A549 (cell line): ENCODE measurements at regions not wholly inside any gene's neighbourhood (a gene's known extent, or its start where the extent isn't known, plus 50 kb on each side); places are given as distances from the start of the nearest gene placed in this dataset.

Experiments
- ATAC-seq, 2 experiments: fragments of 200-7000 bp in 1 of 2; fragments of >200 bp in 1 of 2; cut with Nextera tagmentation in 1 of 2; cut with Tn5 transposase in 1 of 2; 3 replicates each; pipeline versions ENCODE4 v1.8.0 to v1.9.1; 2018 to 2020; ENCODE audit warnings: mild to moderate bottlenecking in 1 of 2, moderate library complexity in 1 of 2
- CTCF ChIA-PET: fragments of 300-600 bp; sonication (Branson Sonifier 250); formaldehyde crosslinking; extraction: SDS; loops from one replicate; lab custom pipeline; 2021; ENCODE audit warnings: antibody characterized with exemption, inconsistent platforms; lab: Yijun Ruan, JAX
- POLR2A ChIA-PET: fragments of 350-600 bp; formaldehyde crosslinking; extraction: SDS; loops from one replicate; lab custom pipeline; 2021; ENCODE audit warnings: antibody characterized with exemption, inconsistent platforms; lab: Yijun Ruan, JAX
- DNase-seq, 2 experiments: peaks; one replicate each; pipeline versions ENCODE4 v3.0.0 to v3.0.0-alpha.2; 2011 to 2016; ENCODE audit warnings: low read depth in 1 of 2, low spot score in 1 of 2
- FAIRE-seq: peaks from 2 replicates; lab custom pipeline; 2011; peaks lifted over from hg19 to GRCh38; lab: Jason Lieb, UNC
- H3K27ac ChIP-seq, 2 experiments: fragments of >200 bp; sonication (Bioruptor Twin); formaldehyde crosslinking; 3 replicates each; pipeline ENCODE4 v1.5.1; 2016 to 2017
- H3K4me1 ChIP-seq: fragments of >200 bp; sonication (Bioruptor Twin); formaldehyde crosslinking; 3 replicates; pipeline ENCODE4 v1.6.1; 2016
- H3K4me2 ChIP-seq: fragments of >200 bp; sonication (Bioruptor Twin); formaldehyde crosslinking; 3 replicates; pipeline ENCODE4 v1.6.1; 2016
- H3K4me3 ChIP-seq: fragments of >200 bp; sonication (Bioruptor Twin); formaldehyde crosslinking; 3 replicates; pipeline ENCODE4 v1.5.1; 2016
- H3K9me3 ChIP-seq: fragments of >200 bp; sonication (Bioruptor Twin); formaldehyde crosslinking; 3 replicates; pipeline ENCODE4 v1.6.1; 2016
- CEBPB ChIP-seq, 2 experiments: fragments of >200 bp in 1 of 2; sonication (Bioruptor Twin) in 1 of 2; formaldehyde crosslinking in 1 of 2; IDR thresholded peaks; 2 replicates each; pipeline ENCODE4 v1.6.1; 2012 to 2016
- E2F6 ChIP-seq: IDR thresholded peaks from 2 replicates; pipeline ENCODE4 v1.6.1; 2012; ENCODE audit warnings: low read depth, borderline replicate concordance
- EP300 ChIP-seq, 2 experiments: fragments of >200 bp; sonication (Bioruptor Twin); formaldehyde crosslinking; IDR thresholded peaks; 2 replicates in 1 of 2; 3 replicates in 1 of 2; pipeline ENCODE4 v1.6.1; 2016 to 2017
- FOSL2 ChIP-seq, 2 experiments: fragments of 450-650 bp in 1 of 2; fragments of >200 bp in 1 of 2; sonication (Bioruptor Twin) in 1 of 2; formaldehyde crosslinking; IDR thresholded peaks; 2 replicates each; pipeline versions ENCODE4 v1.5.0 to v1.6.1; 2016 to 2020; ENCODE audit warnings: mild to moderate bottlenecking in 1 of 2, moderate library complexity in 1 of 2
- GATA3 ChIP-seq: IDR thresholded peaks from 2 replicates; pipeline ENCODE4 v1.6.1; 2012; ENCODE audit warnings: borderline replicate concordance
- JUNB ChIP-seq: fragments of >200 bp; sonication (Bioruptor Twin); formaldehyde crosslinking; IDR thresholded peaks from 2 replicates; pipeline ENCODE4 v1.6.1; 2016
- MAX ChIP-seq: IDR thresholded peaks from 2 replicates; pipeline ENCODE4 v1.6.1; 2012
- PHF8 ChIP-seq: fragments of 200-600 bp; sonication (generic); IDR thresholded peaks from 2 replicates; pipeline ENCODE4 v1.6.1; 2016; ENCODE audit warnings: low read depth, mild to moderate bottlenecking, antibody characterized with exemption, moderate library complexity, borderline replicate concordance
- RARB ChIP-seq: fragments of 250-450 bp; sonication (Bioruptor Pico); IDR thresholded peaks from 2 replicates; pipeline ENCODE4 v1.8.0; 2021; ENCODE audit warnings: mild to moderate bottlenecking, moderate library complexity
- RFX5 ChIP-seq: fragments of 450-650 bp; IDR thresholded peaks from 2 replicates; pipeline ENCODE4 v1.7.1; 2014; ENCODE audit warnings: antibody characterized with exemption, mild to moderate bottlenecking, moderate library complexity
- USF2 ChIP-seq: fragments of 450-650 bp; IDR thresholded peaks from 2 replicates; pipeline ENCODE4 v1.6.1; 2014; ENCODE audit warnings: antibody characterized with exemption
- WGBS: methylation state at CpG from one replicate; pipeline ENCODE4 v1.1.6; 2017; ENCODE audit errors: missing lambda C conversion rate; 5-methylcytosine and 5-hydroxymethylcytosine counted together
- TF ChIP-seq, protein P1 (sequence below): fragments of 150-350 bp; IDR thresholded peaks from 2 replicates; pipeline ENCODE4 v1.6.1; 2014; ENCODE audit warnings: low read depth, mild to moderate bottlenecking, low read length
- TF ChIP-seq, protein P2 (sequence below): fragments of 250-450 bp; sonication (Bioruptor Pico); IDR thresholded peaks from 2 replicates; pipeline ENCODE4 v1.5.0; 2021; ENCODE audit warnings: mild to moderate bottlenecking, moderate library complexity, borderline replicate concordance

GRCh38 chr5:167643631-167644280 lies 647.7 kb upstream of the WWC1 start:
- POLR2A ChIA-PET, result no interaction called here
- ATAC-seq, result no peak
- WGBS, result 47% methylated on average over 3 of the region's 3 CpGs
- peak overlapping the region; percentile 33 to 73; a peak in 5 of 6 replicates for H3K27ac ChIP-seq
- H3K4me3 ChIP-seq, result no peak overlapping the region
- CTCF ChIA-PET, result no interaction called here
- no peaks in the 10 kb centered on the region for H3K9me3 ChIP-seq
- no peak for DNase-seq
- no peak for FAIRE-seq
- peaks cover 46% of the 10 kb centered on the region for H3K4me1 ChIP-seq
- TF ChIP-seq RFX5, result no peak
- 0 out of 2 replicates have a peak, but pooled peaks have one; percentile 13 for TF ChIP-seq JUNB
- H3K4me2 ChIP-seq, result peak overlapping the region; percentile 61

DNA sequence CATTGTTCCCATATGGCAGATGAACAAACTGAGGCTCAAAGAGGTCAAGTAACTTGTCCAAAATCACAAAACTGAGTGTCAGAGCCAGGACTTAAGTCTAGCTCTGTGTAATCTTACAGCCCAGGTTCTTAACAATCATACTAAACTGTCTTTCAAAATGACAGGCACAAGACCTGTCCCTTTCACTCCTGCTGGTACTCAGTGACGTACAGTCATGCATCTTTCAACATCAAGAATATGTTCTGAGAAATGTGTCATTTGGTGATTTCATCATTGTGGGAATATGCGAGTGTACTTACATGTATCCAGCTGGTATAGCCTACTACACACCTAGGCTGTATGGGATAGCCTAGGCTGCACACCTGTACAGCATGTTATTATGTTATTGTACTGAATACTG lies 646.8 kb upstream of the WWC1 start:
- no peak overlapping the region for H3K4me3 ChIP-seq
- DNase-seq (peak in 1 of 2 experiments; percentile 11), ATAC-seq (peak; percentile 45 to 55; a peak in 2 of 6 replicates), FAIRE-seq (no peak)
- 50% methylated on average over 2 of the region's 2 CpGs for WGBS
- TF ChIP-seq MAX, result no peak
- 0 out of 4 replicates have a peak, but pooled peaks of 1 of the 2 experiments have one; percentile 11 for TF ChIP-seq CEBPB (IDR thresholded peaks at IDR 0.05)
- H3K27ac ChIP-seq, result peak overlapping the region in 1 of 2 experiments; percentile 40; a peak in 3 of 6 replicates
- no peaks in the 10 kb centered on the region for H3K9me3 ChIP-seq
- no peak overlapping the region for H3K4me2 ChIP-seq
- ChIA-PET CTCF (no interaction called here), POLR2A (no interaction called here)
- peaks cover 37% of the 10 kb centered on the region for H3K4me1 ChIP-seq

DNA sequence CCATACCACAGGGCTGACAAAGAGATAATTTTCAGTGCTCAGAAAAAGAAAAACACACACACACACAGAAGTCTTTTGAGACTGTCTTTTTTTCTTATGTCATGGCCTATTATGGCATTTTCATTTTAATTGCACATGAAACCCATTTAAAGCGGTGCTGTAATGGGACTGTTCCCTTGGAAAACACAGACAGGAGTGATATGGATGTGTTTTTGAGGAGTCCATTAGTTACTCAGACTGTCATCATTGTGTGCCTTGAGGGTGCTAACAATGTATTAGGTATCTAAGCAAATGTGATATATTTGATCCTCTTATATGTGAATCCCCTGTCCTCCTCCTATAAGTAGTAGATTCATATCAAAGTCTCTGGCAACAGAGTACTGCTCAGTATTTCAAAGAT lies 642.0 kb upstream of the WWC1 start:
- 100% methylated on average over 1 of the region's 1 CpG for WGBS
- TF ChIP-seq PHF8, result no peak
- TF ChIP-seq, protein P1, sequence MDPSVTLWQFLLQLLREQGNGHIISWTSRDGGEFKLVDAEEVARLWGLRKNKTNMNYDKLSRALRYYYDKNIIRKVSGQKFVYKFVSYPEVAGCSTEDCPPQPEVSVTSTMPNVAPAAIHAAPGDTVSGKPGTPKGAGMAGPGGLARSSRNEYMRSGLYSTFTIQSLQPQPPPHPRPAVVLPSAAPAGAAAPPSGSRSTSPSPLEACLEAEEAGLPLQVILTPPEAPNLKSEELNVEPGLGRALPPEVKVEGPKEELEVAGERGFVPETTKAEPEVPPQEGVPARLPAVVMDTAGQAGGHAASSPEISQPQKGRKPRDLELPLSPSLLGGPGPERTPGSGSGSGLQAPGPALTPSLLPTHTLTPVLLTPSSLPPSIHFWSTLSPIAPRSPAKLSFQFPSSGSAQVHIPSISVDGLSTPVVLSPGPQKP, result no peak
- TF ChIP-seq EP300 (IDR thresholded peaks at IDR 0.05), result no peak
- TF ChIP-seq E2F6, result no peak
- TF ChIP-seq USF2, result no peak
- no peak for TF ChIP-seq GATA3
- ATAC-seq (no peak), FAIRE-seq (no peak), DNase-seq (no peak)
- Histone ChIP-seq H3K4me2 (no peak overlapping the region), H3K27ac (no peak overlapping the region), H3K4me1 (peaks cover 36% of the 10 kb centered on the region), H3K9me3 (no peaks in the 10 kb centered on the region), H3K4me3 (no peak overlapping the region)
- ChIA-PET POLR2A (no interaction called here), CTCF (no interaction called here)

DNA sequence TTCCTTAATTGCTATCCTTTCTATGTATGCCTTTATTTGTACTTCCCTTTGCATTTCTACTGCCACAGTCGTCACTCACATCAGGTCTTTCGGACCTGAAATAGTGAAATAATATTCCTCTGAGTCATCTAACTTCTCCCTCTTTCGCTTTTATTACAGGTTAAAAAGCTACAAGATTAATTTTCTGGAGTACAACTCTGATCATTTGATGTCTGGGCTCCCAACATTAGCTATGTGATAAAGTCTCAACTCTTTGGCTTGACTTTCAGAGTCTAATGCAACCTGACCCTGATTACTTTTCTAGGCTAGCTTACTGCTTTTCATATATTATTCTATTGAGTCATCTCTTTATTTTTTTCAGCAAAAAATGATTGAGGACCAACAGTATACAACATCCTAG lies 638.8 kb upstream of the WWC1 start:
- peak overlapping the region; percentile 67 for H3K4me2 ChIP-seq
- no peak for DNase-seq
- peak; percentile 74 for FAIRE-seq

More for the DNA sequence above, 638.8 kb upstream of the WWC1 start:
- ChIA-PET POLR2A (no interaction called here), CTCF (interaction anchor here (0.6 to 2.6 kb wide), 4 partner anchors 11 to 94 kb away, joined by 3 to 6 read pairs (median 4); no protein-coding TSS in a partner anchor)
- 17% methylated on average over 3 of the region's 3 CpGs for WGBS
- peak in 1 of 2 experiments; percentile 17; a peak in 1 of 6 replicates for ATAC-seq
- Histone ChIP-seq H3K4me1 (peaks cover 40% of the 10 kb centered on the region), H3K4me3 (no peak overlapping the region), H3K9me3 (0 out of 3 replicates have a peak, but pooled peaks cover 3% of the 10 kb centered on the region)
- TF ChIP-seq, protein P2, sequence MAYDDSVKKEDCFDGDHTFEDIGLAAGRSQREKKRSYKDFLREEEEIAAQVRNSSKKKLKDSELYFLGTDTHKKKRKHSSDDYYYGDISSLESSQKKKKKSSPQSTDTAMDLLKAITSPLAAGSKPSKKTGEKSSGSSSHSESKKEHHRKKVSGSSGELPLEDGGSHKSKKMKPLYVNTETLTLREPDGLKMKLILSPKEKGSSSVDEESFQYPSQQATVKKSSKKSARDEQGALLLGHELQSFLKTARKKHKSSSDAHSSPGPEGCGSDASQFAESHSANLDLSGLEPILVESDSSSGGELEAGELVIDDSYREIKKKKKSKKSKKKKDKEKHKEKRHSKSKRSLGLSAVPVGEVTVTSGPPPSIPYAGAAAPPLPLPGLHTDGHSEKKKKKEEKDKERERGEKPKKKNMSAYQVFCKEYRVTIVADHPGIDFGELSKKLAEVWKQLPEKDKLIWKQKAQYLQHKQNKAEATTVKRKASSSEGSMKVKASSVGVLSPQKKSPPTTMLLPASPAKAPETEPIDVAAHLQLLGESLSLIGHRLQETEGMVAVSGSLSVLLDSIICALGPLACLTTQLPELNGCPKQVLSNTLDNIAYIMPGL (CRISPR knock-in tag), result no peak
- TF ChIP-seq FOSL2 (IDR thresholded peaks at IDR 0.05) (0 out of 2 replicates have a peak, but pooled peaks have one; percentile 23), FOSL2 (CRISPR knock-in tag; IDR thresholded peaks at IDR 0.05) (0 out of 2 replicates have a peak, but pooled peaks have one; percentile 14), RARB (CRISPR knock-in tag) (no peak)
- TF ChIP-seq, all 56 proteins: peak for 1
- peak overlapping the region; percentile 71 to 79 for H3K27ac ChIP-seq
